H1 (cell line): ENCODE measurements at regions not wholly inside any gene's neighbourhood (a gene's known extent, or its start where the extent isn't known, plus 50 kb on each side); places are given as distances from the start of the nearest gene placed in this dataset.

ENCODE experiments used
- CTCF ChIA-PET: fragments of 300-600 bp; sonication (Branson Sonifier 250); formaldehyde crosslinking; loops from one replicate; lab custom pipeline; 2021; ENCODE audit not compliant: partially characterized antibody; lab: Charles Lee
- POLR2A ChIA-PET: fragments of 300-600 bp; sonication (Branson Sonifier 250); formaldehyde crosslinking; loops from one replicate; lab custom pipeline; 2021; ENCODE audit warnings: inconsistent platforms; ENCODE audit not compliant: partially characterized antibody; lab: Charles Lee
- DNase-seq, 2 experiments: peaks; one replicate each; pipeline versions ENCODE4 v3.0.0 to v3.0.0-alpha.2; 2010 to 2022; ENCODE audit warnings: low spot score in 2 of 2, low read depth in 1 of 2, mixed read lengths in 1 of 2
- FAIRE-seq: peaks from 2 replicates; lab custom pipeline; 2011; peaks lifted over from hg19 to GRCh38; lab: Jason Lieb, UNC
- H2AFZ ChIP-seq: 2 replicates; pipeline ENCODE4 v1.8.1; 2012; ENCODE audit warnings: low read length, inconsistent platforms
- H2AK5ac ChIP-seq: 2 replicates; pipeline ENCODE4 v1.6.1; 2013; ENCODE audit warnings: low read depth, low read length
- H2BK120ac ChIP-seq: replicated peaks from 2 replicates; pipeline ENCODE3; 2013; ENCODE audit warnings: low read depth, low read length, inconsistent platforms
- H2BK12ac ChIP-seq: 2 replicates; pipeline ENCODE4 v1.6.1; 2013; ENCODE audit warnings: low read depth, low read length
- H2BK15ac ChIP-seq: 2 replicates; pipeline ENCODE4 v1.6.1; 2013; ENCODE audit warnings: low read length
- H2BK20ac ChIP-seq: 2 replicates; pipeline ENCODE4 v1.6.1; 2013; ENCODE audit warnings: low read length
- H2BK5ac ChIP-seq: 2 replicates; pipeline ENCODE4 v1.6.1; 2013; ENCODE audit warnings: low read depth, low read length
- H3K14ac ChIP-seq: 2 replicates; pipeline ENCODE4 v1.6.1; 2013; ENCODE audit warnings: inconsistent platforms; ENCODE audit not compliant: insufficient read length
- H3K18ac ChIP-seq: 2 replicates; pipeline ENCODE4 v1.6.1; 2013; ENCODE audit warnings: low read length; ENCODE audit errors: extremely low read depth
- H3K23ac ChIP-seq: 2 replicates; pipeline ENCODE4 v1.6.1; 2013; ENCODE audit warnings: inconsistent platforms; ENCODE audit not compliant: insufficient read length
- H3K23me2 ChIP-seq: 2 replicates; pipeline ENCODE4 v1.6.1; 2013; ENCODE audit warnings: low read depth, low read length
- H3K27ac ChIP-seq: 2 replicates; pipeline ENCODE4 v1.6.1; 2011; ENCODE audit warnings: low read depth, low read length, inconsistent platforms
- H3K27me3 ChIP-seq, 4 experiments: replicated peaks in 1 of 4; 1 replicate in 1 of 4; 2 replicates in 3 of 4; pipeline versions ENCODE4 v1.6.1 to v1.8.1; 2011 to 2013; ENCODE audit warnings: low read length in 3 of 4, mild to moderate bottlenecking in 3 of 4, inconsistent platforms in 2 of 4, mixed read lengths in 2 of 4, moderate library complexity in 1 of 4; ENCODE audit not compliant: control insufficient read depth in 3 of 4, insufficient read depth in 3 of 4; ENCODE audit errors: extremely low read depth in 1 of 4
- H3K36me3 ChIP-seq, 4 experiments: 2 replicates each; pipeline versions ENCODE4 v1.6.1 to v1.8.1; 2011 to 2013; ENCODE audit warnings: mild to moderate bottlenecking in 4 of 4, low read length in 3 of 4, moderate library complexity in 2 of 4, control low read depth in 1 of 4, inconsistent platforms in 1 of 4; ENCODE audit not compliant: insufficient read depth in 4 of 4, control insufficient read depth in 2 of 4
- H3K4ac ChIP-seq: replicated peaks from 2 replicates; pipeline ENCODE3; 2013; ENCODE audit warnings: low read length, low read depth, mixed read lengths, inconsistent platforms; ENCODE audit not compliant: insufficient read length
- H3K4me1 ChIP-seq, 4 experiments: replicated peaks in 1 of 4; 1 replicate in 1 of 4; 2 replicates in 3 of 4; pipeline versions ENCODE4 v1.6.1 to v1.8.1; 2011 to 2013; ENCODE audit warnings: low read length in 3 of 4, inconsistent platforms in 2 of 4, mixed read lengths in 1 of 4; ENCODE audit not compliant: insufficient read depth in 4 of 4, control insufficient read depth in 3 of 4
- H3K4me2 ChIP-seq, 2 experiments: 2 replicates each; pipeline versions ENCODE4 v1.6.1 to v1.8.1; 2011 to 2013; ENCODE audit warnings: low read depth in 2 of 2, low read length in 2 of 2, control low read depth in 1 of 2, inconsistent platforms in 1 of 2, mild to moderate bottlenecking in 1 of 2; ENCODE audit not compliant: insufficient read depth in 1 of 2
- H3K4me3 ChIP-seq, 4 experiments: fragments of 200-600, 300-600 bp in 1 of 4; sonication (generic), shearing (Covaris generic), sonication (Bioruptor Twin) in 1 of 4; 2 replicates each; pipeline versions ENCODE4 v1.5.1 to v1.8.1; 2011 to 2016; ENCODE audit warnings: low read length in 4 of 4, low read depth in 3 of 4, control low read depth in 2 of 4, inconsistent platforms in 2 of 4, mild to moderate bottlenecking in 2 of 4, mixed read lengths in 1 of 4, moderate library complexity in 1 of 4; ENCODE audit not compliant: insufficient read depth in 2 of 4; ENCODE audit errors: extremely low read depth in 1 of 4
- H3K56ac ChIP-seq: replicated peaks from 2 replicates; pipeline ENCODE3; 2013; ENCODE audit warnings: low read depth, mild to moderate bottlenecking, mixed read lengths, low read length, inconsistent platforms; ENCODE audit not compliant: insufficient read length
- H3K79me1 ChIP-seq: 2 replicates; pipeline ENCODE4 v1.6.1; 2013; ENCODE audit warnings: low read depth, low read length, control low read depth
- H3K79me2 ChIP-seq, 2 experiments: 2 replicates each; pipeline versions ENCODE4 v1.6.1 to v1.8.1; 2012 to 2013; ENCODE audit warnings: low read length in 2 of 2, mild to moderate bottlenecking in 2 of 2, inconsistent platforms in 1 of 2; ENCODE audit not compliant: insufficient read depth in 2 of 2, control insufficient read depth in 1 of 2
- H3K9ac ChIP-seq, 4 experiments: replicated peaks in 1 of 4; 1 replicate in 1 of 4; 2 replicates in 3 of 4; pipeline versions ENCODE4 v1.6.1 to v1.8.1; 2011 to 2013; ENCODE audit warnings: low read depth in 3 of 4, low read length in 3 of 4, control low read depth in 2 of 4, mild to moderate bottlenecking in 2 of 4, moderate library complexity in 2 of 4, inconsistent platforms in 1 of 4; ENCODE audit errors: extremely low read depth in 1 of 4
- H3K9me3 ChIP-seq, 2 experiments: 2 replicates each; pipeline versions ENCODE4 v1.6.1 to v1.8.1; 2012 to 2013; ENCODE audit warnings: mild to moderate bottlenecking in 2 of 2, moderate library complexity in 2 of 2, control low read depth in 1 of 2, inconsistent platforms in 1 of 2, low read depth in 1 of 2, low read length in 1 of 2, mixed read lengths in 1 of 2; ENCODE audit not compliant: insufficient read depth in 2 of 2
- H4K20me1 ChIP-seq, 2 experiments: replicated peaks in 1 of 2; 2 replicates each; pipeline versions ENCODE3 to v1.8.1; 2011 to 2013; ENCODE audit warnings: inconsistent platforms in 2 of 2, low read length in 2 of 2, mild to moderate bottlenecking in 1 of 2; ENCODE audit not compliant: insufficient read depth in 2 of 2, control insufficient read depth in 1 of 2
- H4K5ac ChIP-seq: 2 replicates; pipeline ENCODE4 v1.6.1; 2013; ENCODE audit warnings: low read length, low read depth, mixed read lengths, inconsistent platforms; ENCODE audit not compliant: insufficient read length
- H4K8ac ChIP-seq: 2 replicates; pipeline ENCODE4 v1.8.0; 2013; ENCODE audit warnings: mild to moderate bottlenecking, moderate library complexity, low read length, inconsistent platforms; ENCODE audit not compliant: insufficient read depth; ENCODE audit errors: extremely low read depth
- H4K91ac ChIP-seq: replicated peaks from 2 replicates; pipeline ENCODE3; 2013; ENCODE audit warnings: low read length, mixed read lengths, inconsistent platforms; ENCODE audit not compliant: insufficient read length
- GTF2F1 ChIP-seq: IDR thresholded peaks from 2 replicates; pipeline ENCODE4 v1.6.1; 2012; ENCODE audit warnings: low read depth, low read length, improper control_type of control experiment, borderline replicate concordance
- MAX ChIP-seq: IDR thresholded peaks from 2 replicates; pipeline ENCODE4 v1.6.1; 2012; ENCODE audit warnings: inconsistent platforms
- WGBS, 2 experiments: shearing (Covaris generic) in 1 of 2; methylation state at CpG; one replicate each; pipeline versions ENCODE4 v1.1.6 to v1.1.7; 2013 to 2015; ENCODE audit warnings: low lambda C conversion rate in 2 of 2, mixed read lengths in 2 of 2, inconsistent platforms in 1 of 2, low coverage in 1 of 2, missing lambda C conversion rate in 1 of 2; ENCODE audit not compliant: insufficient replicate concordance in 2 of 2, insufficient coverage in 1 of 2, insufficient read length in 1 of 2; ENCODE audit errors: extremely low coverage in 1 of 2, missing lambda C conversion rate in 1 of 2; 5-methylcytosine and 5-hydroxymethylcytosine counted together

GRCh38 chr4:42308247-42308646, 89.0 kb upstream of the SHISA3 start:
- Histone ChIP-seq H2AK5ac (no peak overlapping the region), H2AFZ (no peak overlapping the region), H3K79me1 (no peaks in the 10 kb centered on the region; the same call in 1 of the 2 replicates), H2BK12ac (peak overlapping the region; percentile 9; the same call in 1 of the 2 replicates), H3K56ac (no peak overlapping the region), H4K91ac (no peak overlapping the region), H4K5ac (no peak overlapping the region)
- CTCF ChIA-PET, result interaction anchor here (1.0 to 1.2 kb wide), 2 partner anchors 26 to 28 kb away, joined by 4 to 5 read pairs; no protein-coding TSS in a partner anchor
- TF ChIP-seq MAX (no peak), GTF2F1 (no peak)
- TF ChIP-seq, all 59 proteins: peak for 0
- WGBS, 2 experiments, result 96% methylated on average over 3 of the region's 3 CpGs; no CpG with 5 or more reads in 1 of the 2 experiments
- no peak overlapping the region; the same call in 1 of the 2 replicates for H2BK5ac ChIP-seq
- no peak overlapping the region for H3K4me2 ChIP-seq
- H3K27me3 ChIP-seq, result no peaks in the 10 kb centered on the region
- POLR2A ChIA-PET, result interaction anchor here (0.7 kb wide), 1 partner anchor 41 kb away, joined by 3 read pairs; no protein-coding TSS in a partner anchor
- no peak overlapping the region for H3K14ac ChIP-seq
- no peak overlapping the region for H3K27ac ChIP-seq
- no peaks in the 10 kb centered on the region for H3K36me3 ChIP-seq
- peaks cover 9 to 17% (median 12%) of the 10 kb centered on the region in 4 experiments; a peak in 6 of 7 replicates for H3K4me1 ChIP-seq
- no peak overlapping the region for H4K8ac ChIP-seq
- DNase-seq (no peak), FAIRE-seq (no peak)
- H3K4ac ChIP-seq, result no peak overlapping the region
- H3K9me3 ChIP-seq, result no peaks in the 10 kb centered on the region
- H3K9ac ChIP-seq, result no peak overlapping the region
- no peaks in the 10 kb centered on the region for H3K79me2 ChIP-seq
- no peaks in the 10 kb centered on the region for H3K23me2 ChIP-seq
- no peak overlapping the region for H2BK120ac ChIP-seq
- no peaks in the 10 kb centered on the region for H4K20me1 ChIP-seq
- H3K23ac ChIP-seq, result no peak overlapping the region
- no peak overlapping the region for H2BK15ac ChIP-seq
- H3K4me3 ChIP-seq, result no peak overlapping the region
- H2BK20ac ChIP-seq, result 0 out of 2 replicates have a peak overlapping the region, but pooled peaks have one; percentile 55
- no peak overlapping the region for H3K18ac ChIP-seq
